ENCODE measurements at regions not wholly inside any gene's neighbourhood (a gene's known extent, or its start where the extent isn't known, plus 50 kb on each side); places are given as distances from the start of the nearest gene placed in this dataset.

- no peak for TF ChIP-seq CTCF (IDR thresholded peaks at IDR 0.05; ENCODE audit: low read depth, low read length)
- no peaks in the 10 kb centered on the region for H3K27me3 ChIP-seq (ENCODE audit: control insufficient read depth, insufficient read depth, low read length)
- ChIA-PET CTCF (interaction anchor here (1.1 kb wide), 1 partner anchor 10 kb away, joined by 3 read pairs; no protein-coding TSS in a partner anchor), POLR2A (no interaction called here)
- no peaks in the 10 kb centered on the region for H3K9me3 ChIP-seq (ENCODE audit: control insufficient read depth, insufficient read depth, low read length)
- no peak overlapping the region for H3K27ac ChIP-seq (ENCODE audit: low read depth, low read length)
- H3K4me3 ChIP-seq (ENCODE audit: low read depth, low read length): no peak overlapping the region
- DNase-seq (ENCODE audit: low read depth, low spot score): no peak
Observed at GRCh38 chr3:162328649-162329048, 832.0 kb downstream of the OTOL1 start.

GRCh38 chr3:162329514-162329913 is 832.9 kb downstream of the OTOL1 start:
- ChIA-PET CTCF (no interaction called here), POLR2A (no interaction called here)
- peaks cover 1% of the 10 kb centered on the region; the same call in 1 of the 2 replicates for H3K9me3 ChIP-seq (ENCODE audit: control insufficient read depth, insufficient read depth, low read length)
- H3K27me3 ChIP-seq (ENCODE audit: control insufficient read depth, insufficient read depth, low read length): no peaks in the 10 kb centered on the region
- no peak overlapping the region for H3K27ac ChIP-seq (ENCODE audit: low read depth, low read length)
- no peak overlapping the region for H3K4me3 ChIP-seq (ENCODE audit: low read depth, low read length)
- DNase-seq (ENCODE audit: low read depth, low spot score): no peak
- no peak for TF ChIP-seq CTCF (IDR thresholded peaks at IDR 0.05; ENCODE audit: low read depth, low read length)

- no peak for TF ChIP-seq CTCF (IDR thresholded peaks at IDR 0.05; ENCODE audit: low read depth, low read length)
- DNase-seq (ENCODE audit: low read depth, low spot score): no peak
- POLR2A ChIA-PET: no interaction called here
- CTCF ChIA-PET: no interaction called here
- peaks cover 6% of the 10 kb centered on the region; the same call in 1 of the 2 replicates for H3K9me3 ChIP-seq (ENCODE audit: control insufficient read depth, insufficient read depth, low read length)
- no peaks in the 10 kb centered on the region for H3K27me3 ChIP-seq (ENCODE audit: control insufficient read depth, insufficient read depth, low read length)
- no peak overlapping the region for H3K4me3 ChIP-seq (ENCODE audit: low read depth, low read length)
- no peak overlapping the region for H3K27ac ChIP-seq (ENCODE audit: low read depth, low read length)
Observed at GRCh38 chr3:162332344-162332743, 835.7 kb downstream of the OTOL1 start.

GRCh38 chr3:162334537-162334936 is 837.9 kb downstream of the OTOL1 start:
- H3K4me3 ChIP-seq (ENCODE audit: low read depth, low read length): no peak overlapping the region
- no peak overlapping the region for H3K27ac ChIP-seq (ENCODE audit: low read depth, low read length)
- CTCF ChIA-PET: no interaction called here
- no peak for DNase-seq (ENCODE audit: low read depth, low spot score)
- no peak for TF ChIP-seq CTCF (IDR thresholded peaks at IDR 0.05; ENCODE audit: low read depth, low read length)
- POLR2A ChIA-PET: no interaction called here
- no peaks in the 10 kb centered on the region for H3K27me3 ChIP-seq (ENCODE audit: control insufficient read depth, insufficient read depth, low read length)
- H3K9me3 ChIP-seq (ENCODE audit: control insufficient read depth, insufficient read depth, low read length): peaks cover 6% of the 10 kb centered on the region; the same call in 1 of the 2 replicates

GRCh38 chr3:162337630-162338029 is 841.0 kb downstream of the OTOL1 start:
- H3K9me3 ChIP-seq (ENCODE audit: control insufficient read depth, insufficient read depth, low read length): peaks cover 6% of the 10 kb centered on the region; the same call in 1 of the 2 replicates
- no peak for DNase-seq (ENCODE audit: low read depth, low spot score)
- no peaks in the 10 kb centered on the region for H3K27me3 ChIP-seq (ENCODE audit: control insufficient read depth, insufficient read depth, low read length)
- ChIA-PET CTCF (no interaction called here), POLR2A (no interaction called here)
- H3K27ac ChIP-seq (ENCODE audit: low read depth, low read length): no peak overlapping the region
- no peak for TF ChIP-seq CTCF (IDR thresholded peaks at IDR 0.05; ENCODE audit: low read depth, low read length)
- H3K4me3 ChIP-seq (ENCODE audit: low read depth, low read length): no peak overlapping the region
